Stimulated activated CD4-positive, alpha-beta T cell treated with anti-CD3 and anti-CD28 coated beads, Interleukin-15, amount 100 ng/mL, for 48 hours (primary cell): ENCODE measurements at regions not wholly inside any gene's neighbourhood (a gene's known extent, or its start where the extent isn't known, plus 50 kb on each side); places are given as distances from the start of the nearest gene placed in this dataset.
"Not testable (repeated sequence)": the region's sequence is repeated elsewhere in the genome, so short reads cannot be mapped to it uniquely, and the experiment has no call there.

ENCODE experiments used
- DNase-seq, 2 donors: peaks; one replicate each; pipeline ENCODE4 v3.0.0-alpha.2; 2020; ENCODE audit warnings: low read depth in 2 of 2

DNA sequence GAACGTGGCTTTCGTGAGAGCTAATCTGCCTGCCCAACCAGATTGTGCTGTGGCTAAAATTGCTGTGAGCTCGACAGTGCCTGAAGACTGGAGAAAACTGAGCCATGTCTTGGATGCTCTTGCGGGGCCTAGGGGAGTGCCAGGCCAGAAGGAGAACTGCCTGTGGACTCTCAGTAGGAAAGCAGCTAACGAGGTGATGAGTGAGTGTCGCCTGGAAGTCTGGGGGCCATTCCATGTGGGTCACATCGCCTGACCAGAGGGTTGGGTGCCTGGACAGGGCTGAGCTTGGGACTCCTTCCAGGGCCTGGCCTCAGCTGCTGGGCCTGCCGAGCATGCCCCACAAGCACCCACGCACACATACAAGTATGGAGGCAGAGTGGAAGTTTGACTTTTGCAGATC is 166.5 kb downstream of the VEGFA start:
- no peak for DNase-seq

DNA sequence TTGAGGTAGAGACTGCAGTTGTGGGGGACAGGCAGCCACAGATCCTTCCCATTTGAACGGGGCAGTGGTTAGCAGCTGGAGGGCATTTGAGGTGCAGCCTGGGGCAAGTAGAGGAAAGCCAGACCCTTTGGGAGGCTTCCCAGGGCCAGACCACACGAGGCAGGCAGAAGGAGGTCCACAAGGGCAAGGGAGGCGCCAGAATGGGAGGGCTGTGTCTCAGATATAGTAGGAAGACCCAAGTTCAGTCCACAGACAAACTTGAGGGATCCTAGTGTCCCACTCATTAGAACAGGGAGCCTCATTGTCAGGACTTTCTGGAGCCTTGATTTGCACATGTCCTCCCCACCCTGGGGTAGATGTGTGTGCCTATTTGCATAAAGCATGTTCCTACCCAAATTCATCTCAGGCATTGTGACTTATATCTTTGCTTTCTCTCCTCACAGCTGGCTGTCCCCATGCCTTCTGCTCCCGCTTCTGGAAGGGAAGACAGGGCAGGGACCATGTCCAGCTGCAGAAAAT is 166.0 kb downstream of the VEGFA start:
- DNase-seq: no peak

DNA sequence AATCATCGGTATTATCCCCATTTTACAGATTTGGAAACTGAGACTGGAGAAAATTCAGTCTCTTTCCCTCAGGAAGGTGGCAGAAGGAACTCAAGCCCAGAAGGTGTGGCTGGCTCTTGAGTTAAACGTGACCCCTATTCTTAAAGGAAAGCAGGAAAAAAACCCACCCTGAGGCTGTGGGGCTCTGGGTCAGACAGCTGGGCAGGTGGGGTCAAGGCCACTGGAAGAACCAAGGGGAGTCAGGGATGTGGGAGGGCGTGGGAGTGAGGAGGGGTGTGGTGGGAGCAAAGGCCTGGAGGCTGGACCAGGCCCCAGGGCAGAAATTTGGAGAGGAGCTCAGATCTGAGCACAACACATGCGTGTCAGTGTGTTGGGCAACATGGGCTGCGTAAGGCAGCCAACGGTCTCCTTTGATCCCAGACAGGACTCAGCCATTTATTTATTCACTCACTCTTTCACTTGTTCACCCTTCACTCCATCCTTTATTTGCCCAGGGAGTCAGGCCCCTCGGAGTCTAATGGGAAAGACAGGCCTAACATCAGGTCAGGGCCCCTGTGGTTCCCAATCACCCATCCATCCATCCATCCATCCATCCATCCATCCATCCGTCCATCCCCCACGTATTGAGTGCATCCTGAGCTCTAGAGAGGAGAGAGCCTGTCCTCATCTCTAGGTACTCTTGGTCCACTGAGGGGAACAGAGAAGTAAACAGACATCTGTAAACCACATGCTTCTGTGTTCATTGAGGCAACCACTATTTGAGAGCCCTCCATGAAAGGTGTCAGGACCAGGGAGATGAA is 165.0 kb downstream of the VEGFA start:
- no peak for DNase-seq

DNA sequence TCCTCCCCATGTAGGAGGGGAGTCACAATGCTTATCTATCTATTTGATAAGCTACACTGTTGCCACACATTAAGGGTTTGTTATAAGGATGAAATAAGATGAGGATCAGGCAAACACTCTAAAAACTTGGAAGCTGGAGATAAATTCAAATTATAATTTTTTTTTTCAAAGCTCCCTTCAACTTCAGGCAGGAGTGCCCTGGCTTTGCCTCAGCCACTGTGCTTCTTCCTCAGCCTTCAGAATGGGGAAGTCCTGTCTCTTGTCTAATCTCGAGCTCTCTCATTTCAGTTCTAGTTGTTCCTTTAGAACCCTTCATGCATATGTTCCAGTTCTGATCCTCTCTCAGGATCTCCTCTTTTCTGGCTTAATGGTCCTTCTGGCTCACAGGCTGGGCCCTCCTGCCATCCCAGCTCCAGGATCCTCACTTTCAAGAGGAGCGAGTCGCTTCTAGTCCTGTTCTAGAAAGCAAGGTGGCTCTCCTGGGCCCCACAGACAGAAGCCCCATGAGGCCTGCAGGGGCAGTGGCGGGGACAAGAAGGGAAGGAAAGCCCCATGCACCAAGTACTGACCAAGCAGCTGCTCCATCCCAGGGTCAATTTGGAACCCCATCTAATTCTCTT is 164.3 kb downstream of the VEGFA start:
- no peak for DNase-seq

DNA sequence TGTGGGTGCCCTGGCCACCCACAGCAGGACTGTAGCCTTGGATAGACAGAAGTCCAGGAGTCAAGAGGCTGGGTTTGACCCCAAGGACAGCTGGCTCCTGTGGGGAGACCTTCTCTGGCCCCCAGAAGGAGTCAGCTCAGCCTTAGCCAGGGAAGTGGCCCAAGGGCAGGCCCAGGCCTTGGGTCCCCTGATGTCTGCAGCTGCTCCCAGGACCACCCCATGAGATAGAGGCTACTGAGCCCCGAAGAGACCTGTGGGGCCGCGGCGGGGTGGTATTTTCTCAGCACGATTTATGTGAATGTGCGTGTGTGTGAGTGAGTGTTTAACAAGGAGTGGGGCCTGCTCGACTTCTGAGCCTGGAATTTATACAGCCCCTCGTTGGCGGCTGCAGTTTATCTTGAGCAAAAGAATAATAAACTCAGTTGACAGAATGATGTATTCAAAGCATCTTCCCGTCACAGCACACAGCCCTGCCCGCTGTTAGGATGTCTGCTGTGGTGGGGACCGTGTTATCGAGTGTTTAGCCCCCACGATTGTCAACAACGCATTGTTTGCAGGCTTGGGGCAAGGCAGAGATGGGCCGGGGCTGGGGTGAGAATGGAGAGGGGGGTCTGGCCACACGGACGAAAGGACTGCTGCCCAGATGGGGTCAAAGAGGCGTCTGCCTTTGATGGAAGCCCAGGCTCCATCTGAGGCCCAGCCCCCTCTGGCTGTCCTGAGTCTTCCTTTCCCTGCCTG is 163.3 kb downstream of the VEGFA start:
- no peak for DNase-seq

DNA sequence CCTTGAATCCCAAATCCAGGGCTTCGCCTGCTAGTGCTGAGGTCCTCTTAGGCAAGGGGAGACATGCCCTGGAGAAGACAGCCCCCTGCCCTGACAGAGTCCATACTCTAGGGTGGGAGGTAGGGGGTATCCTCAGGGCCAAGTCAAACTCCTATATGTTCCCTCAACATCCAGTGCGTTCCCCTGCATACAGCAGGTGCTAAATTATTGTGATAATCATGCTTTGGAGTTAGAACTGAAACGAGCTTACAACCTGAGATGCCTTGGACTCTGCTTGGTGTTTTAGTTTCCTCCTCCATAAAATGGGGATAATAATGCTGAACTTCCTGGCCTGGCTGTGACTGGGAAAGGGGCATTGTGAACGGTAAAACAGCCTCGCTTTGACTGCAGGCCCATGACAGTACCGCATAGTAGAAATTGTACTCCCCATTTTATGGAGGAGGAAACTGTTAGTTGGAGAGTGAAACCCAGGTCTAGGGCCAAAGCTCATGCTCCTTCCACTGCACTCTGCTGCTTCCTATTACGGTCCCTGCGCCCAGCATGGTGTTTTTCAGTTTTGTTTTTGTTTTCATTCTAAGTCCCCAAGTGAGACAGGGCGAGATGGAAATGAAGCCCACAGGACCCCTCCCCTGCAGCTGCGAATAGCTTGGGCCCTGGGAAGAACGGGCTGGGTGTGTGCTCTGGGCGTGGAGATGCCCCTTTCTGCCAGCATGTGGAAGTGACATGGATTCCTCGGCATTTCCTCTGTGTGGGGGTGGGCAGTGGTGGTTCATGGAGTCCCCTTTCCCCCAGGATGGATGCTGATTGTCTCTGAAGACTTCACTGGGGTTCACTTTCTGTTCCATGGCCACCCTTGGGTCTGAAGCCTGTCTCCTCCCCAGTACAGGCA is 162.5 kb downstream of the VEGFA start:
- DNase-seq: no peak

DNA sequence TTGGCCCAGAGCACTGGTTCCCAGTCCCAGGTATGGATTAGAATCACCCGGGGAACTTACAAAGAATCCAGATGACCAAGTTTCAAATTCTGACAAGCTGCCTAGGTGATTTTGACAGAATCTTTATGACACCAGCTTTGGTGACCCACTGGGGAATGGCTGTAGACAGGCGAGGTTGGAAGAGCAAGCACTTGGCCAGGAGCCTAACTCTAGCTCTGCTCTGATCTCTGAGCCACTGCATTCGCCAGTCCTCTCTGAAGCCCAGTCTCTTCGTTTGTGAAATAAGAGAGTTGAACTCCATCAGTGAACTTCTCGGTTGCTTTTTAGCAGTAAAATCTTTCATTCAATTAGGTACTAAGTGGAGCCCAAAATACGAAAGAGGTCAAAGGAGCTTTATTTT is 161.2 kb downstream of the VEGFA start:
- no peak for DNase-seq

DNA sequence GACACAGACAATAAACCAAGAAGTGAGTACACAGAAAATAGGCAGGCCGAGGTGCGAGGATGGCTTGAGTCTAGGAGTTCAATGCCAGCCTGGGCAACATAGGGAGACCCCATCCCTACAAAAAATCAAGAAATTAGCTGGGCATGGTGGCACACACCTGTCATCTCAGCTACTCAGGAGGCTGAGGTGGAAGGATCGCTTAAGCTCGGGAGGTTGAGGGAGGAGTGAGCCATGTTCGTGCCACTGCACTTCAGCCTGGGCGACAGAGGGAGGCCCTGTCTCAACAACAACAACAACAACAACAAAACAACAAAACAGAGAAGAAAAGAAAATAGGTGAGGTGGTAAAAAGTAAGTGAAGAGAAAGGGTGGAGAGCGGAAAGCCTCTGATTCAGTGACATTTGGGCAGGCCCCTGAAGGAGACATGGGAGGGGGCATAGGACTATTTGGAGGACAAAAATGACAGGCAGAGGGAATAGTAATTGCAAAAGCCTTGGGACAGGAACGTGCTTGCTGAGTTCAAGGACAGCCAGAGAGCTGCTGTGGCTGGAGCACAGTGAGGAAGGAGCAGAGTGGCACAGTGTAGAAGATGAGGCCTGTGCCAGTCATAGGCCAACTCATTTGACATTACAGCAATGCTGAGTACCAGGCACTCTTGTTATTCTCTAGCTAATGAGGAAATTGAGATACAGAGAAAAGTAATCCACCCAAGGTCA is 160.6 kb downstream of the VEGFA start:
- DNase-seq: no peak

DNA sequence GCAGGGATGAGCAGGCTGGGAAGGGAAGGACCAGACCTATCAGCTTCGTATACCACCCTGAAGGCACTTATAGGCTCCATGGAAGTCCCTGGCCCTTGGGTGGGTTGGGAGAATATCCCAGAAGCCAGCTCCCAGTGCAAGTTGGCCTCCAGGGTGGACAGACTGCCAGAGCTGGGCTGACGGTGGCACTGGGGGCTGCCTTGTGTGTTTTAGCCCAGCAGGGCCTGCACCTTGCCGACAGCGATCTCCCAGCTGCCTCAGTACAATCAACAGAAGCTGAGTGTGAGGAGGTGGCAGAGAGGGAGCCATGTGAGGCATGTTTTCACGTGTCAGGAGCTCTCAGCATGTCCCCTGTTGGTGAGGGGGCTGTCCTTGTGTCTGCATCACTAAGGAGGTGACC is 159.5 kb downstream of the VEGFA start:
- no peak for DNase-seq

DNA sequence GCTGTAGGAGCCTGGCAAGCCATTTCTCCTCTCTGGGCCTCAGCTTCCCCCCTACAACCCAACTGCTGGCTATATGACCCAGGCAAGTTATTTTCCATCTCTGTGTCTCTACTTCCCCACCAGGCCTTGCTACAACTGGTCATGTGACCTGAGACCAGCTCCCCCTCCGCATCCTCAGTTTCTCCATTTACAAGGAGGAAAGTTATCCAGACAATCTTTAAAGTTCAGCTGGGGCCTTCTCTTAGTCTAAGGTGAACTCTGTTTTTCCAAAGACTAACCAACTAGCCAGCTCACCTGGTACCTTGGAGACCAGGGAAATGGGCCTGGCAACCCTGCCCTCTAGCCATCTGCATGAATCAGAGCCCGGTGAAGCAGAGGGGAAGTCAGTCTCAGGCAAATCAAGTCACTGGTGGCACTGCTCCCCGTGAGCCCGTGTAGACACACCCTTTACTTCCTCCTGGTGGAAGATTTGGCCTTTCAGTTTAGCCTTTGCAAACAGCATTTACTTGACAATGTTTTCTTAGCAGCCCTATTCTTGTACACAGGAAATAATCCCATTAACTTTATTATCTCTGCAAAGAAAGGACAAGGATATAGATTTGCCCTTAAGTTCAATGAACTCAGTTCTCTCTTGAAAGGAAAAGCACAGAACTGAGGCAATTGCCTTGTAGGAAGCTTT is 157.7 kb downstream of the VEGFA start:
- DNase-seq: no peak

DNA sequence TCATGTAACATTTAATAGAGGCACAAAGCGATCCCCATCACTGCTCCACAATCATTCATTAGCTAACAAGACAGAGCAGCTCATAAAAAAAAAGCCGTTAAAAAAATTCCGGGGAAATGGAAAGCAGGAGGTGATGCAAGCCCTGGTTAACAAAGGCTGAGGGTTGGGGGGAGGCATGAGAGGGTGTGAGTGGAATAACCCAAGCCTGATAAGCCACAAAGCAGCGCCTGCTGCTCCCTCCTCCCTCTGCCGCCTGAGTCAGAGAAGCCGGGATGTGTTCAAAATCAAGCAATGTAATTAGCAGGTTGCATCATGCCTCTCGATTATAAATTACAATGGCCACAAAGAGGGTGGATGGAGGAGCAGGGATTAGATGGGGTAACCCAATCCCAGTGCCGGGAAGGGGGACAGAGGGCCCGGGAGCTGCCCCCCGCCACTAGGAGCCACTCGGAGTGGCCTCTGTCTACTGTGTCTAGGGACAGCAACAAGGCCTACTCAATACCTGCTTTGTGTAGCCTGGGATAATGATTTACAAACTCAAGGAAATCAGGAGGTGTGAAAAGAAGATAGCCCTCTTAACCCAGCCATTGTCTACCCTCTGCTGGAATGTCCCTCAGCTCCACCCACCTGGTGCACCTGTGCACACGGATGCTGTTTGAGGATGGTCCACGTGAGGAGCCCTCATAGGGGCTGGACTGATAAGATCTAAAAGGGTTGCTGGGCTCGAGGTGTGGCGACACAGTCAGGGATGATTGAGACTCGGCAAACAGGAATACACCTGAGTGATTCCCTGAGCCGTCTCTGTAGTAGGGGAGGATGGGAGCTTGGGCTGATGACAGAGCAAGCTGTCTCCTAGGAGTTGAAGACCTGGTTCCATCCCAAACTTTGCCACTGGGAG is 156.9 kb downstream of the VEGFA start:
- no peak for DNase-seq

DNA sequence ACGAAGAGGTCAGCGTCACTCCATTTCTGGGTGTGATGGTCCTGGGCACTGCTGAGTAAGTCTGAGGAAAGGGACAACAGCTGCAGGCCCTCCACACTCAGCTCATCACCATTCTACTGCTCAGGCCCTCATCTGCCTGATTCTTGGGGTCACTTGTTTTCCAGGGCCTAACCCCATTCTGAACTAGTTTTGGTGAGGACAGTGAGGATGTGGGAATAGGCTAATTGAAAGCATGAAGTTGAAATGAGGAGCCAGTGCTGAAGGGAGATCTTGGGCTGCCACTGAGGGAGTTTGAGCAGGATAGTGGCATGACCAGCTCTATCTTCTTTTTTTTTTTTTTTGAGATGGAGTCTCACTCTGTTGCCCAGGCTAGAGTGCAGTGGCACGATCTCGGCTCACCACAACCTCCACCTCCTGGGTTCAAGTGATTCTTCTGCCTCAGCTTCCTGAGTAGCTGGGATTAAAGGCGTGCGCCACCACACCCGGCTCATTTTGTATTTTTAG is 155.7 kb downstream of the VEGFA start:
- not testable (repeated sequence) for DNase-seq

DNA sequence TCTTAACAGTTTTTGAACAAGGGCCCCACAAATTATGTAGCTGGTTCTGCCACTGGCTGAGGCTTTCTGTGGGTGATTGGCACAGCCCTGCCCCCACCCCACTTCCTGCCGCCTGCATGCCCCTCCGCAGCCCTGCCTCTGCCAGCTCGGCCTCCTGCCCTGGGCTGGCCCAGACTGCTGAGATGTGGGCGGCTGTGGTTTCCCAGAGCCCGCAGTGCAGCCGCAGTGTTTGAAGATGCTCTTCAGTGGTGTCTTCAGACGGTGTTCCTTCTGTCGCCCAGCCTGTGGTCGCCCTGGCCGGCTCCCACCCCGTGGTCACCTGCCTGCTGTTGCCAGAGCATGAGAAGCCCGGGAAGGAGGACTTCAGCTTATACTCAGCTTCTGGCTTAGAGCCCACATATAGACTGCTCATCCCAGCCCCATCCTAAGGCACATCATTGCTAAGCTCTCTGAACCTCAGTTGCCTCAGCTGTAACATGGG is 154.3 kb downstream of the VEGFA start:
- DNase-seq: peak; percentile 26 to 38

DNA sequence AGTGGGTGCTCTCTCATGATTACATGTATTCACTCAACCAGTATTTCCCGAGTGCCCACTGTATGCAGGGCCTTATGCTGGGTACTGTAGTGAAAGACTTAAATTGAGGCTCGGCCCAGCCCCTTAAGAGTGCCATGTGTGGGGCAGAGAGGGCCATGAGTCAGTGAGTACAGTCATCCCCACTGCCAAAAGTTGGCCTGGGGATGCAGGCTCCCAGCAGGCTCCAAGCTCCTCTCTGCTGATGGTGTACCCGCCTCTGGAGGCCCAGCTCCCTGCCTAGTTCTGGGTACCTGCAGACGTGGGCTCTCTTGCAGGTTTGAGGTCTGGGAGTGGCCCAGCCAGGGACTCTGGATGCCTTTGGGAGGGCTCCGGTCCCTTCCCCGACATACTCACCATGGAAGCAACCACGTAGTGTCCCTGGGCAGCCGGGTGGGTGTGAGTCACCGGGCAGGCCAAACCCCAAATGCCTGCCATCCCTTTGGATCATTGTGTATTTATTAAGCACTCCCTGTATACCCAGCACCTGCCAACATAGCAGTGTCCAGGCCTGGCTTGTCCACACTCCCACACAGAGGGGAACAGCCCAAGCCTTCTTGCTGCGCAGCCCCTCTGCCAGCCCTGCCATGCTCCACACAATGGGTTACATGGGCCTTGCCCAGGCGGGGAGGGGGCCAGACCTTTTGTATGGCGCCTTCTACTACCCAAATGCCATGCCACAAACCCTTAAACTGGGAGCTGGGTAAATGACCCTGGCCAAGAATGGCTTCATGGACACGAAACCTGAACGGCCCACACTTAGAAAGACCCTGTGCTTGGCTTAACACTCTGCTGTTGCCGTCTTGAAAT is 153.6 kb downstream of the VEGFA start:
- no peak for DNase-seq

DNA sequence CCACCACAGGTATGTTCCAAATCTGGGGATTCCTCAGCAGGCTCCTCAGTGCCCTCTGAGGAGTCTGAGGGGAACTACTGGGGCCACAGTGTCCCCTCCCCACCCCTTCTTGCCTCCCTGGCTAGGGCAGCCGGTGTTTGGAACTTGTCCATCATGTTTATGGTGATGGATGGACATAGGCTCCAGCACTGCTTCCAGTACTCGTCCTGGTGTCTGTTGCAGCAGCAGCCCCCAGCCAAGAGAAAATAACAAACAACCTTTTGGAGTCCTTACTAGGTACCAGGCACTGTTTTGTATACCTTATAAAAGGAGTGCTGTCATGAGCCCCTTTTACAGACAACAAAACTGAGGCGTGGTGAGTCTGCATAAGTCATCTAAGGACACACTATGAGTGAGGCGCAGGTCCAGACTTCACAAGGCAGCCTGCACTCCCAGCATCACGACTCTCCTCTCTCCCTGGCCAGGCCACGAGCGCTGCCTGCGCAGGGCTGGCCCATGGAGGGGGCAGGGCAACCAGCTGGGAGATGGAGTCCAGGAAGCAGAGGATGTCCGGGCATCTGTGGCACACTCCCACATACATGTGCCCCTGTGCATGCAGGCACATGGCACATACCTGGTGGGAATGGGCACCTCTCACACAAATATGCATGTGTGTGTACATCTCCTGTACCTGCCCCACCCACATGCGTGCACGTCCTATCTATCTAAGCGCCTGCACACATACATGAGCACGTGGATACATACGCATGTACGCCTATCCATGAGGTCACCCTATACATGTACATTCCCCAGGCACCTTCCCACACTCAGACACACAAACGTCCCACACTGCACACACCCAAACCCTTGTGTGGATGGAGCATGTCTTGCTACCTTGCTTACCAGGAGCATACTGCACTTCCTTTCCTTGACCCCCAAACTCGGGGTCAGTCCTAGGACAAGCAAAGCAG is 152.7 kb downstream of the VEGFA start:
- no peak for DNase-seq

DNA sequence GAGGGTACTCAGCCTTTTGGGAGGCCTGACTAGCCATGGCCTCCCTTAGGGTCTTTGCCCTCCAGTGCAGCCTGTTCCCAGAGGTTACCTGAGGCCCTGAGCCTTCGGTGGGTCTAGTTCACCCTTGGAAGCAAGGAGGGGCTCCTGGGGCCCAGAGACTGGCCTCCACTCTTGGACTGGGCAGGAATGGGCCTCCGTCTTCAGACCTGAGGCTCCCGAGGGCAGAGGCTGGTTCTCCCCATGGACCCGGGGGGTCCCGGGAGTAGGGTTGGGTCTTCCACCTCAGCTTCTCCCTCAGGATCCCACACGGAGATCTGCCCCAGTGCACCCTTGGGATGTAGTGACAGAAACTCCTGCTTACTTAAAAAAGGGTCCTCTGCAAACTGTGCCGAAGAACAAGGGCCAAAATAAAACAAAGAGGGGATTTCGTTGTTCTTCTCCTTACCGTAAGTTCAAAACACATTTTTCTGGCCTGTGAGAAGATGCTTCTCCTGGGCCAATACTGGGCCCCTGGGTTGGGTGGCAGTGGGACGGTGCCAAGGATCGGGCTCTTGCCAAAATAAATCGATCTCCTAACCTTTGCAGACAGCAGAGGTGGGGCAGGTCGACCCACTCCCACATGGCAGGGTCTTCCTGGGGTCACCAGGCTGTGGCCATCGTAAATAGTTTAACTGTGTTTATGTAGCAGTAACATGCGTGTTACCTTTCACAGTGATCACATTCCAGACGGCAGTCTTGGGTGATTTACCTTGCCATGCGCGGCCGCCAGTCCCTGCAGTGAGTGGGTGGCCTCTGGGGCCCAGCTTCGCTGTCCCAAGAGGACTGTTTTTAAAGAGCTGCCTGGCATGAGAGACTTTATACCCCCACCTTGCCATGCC is 151.8 kb downstream of the VEGFA start:
- no peak for DNase-seq
